H1 (cell line): ENCODE measurements at regions not wholly inside any gene's neighbourhood (a gene's known extent, or its start where the extent isn't known, plus 50 kb on each side); places are given as distances from the start of the nearest gene placed in this dataset.

Source experiments
- CTCF ChIA-PET: fragments of 300-600 bp; sonication (Branson Sonifier 250); formaldehyde crosslinking; loops from one replicate; lab custom pipeline; 2021; ENCODE audit not compliant: partially characterized antibody; lab: Charles Lee
- POLR2A ChIA-PET: fragments of 300-600 bp; sonication (Branson Sonifier 250); formaldehyde crosslinking; loops from one replicate; lab custom pipeline; 2021; ENCODE audit warnings: inconsistent platforms; ENCODE audit not compliant: partially characterized antibody; lab: Charles Lee
- DNase-seq, 2 experiments: peaks; one replicate each; pipeline versions ENCODE4 v3.0.0 to v3.0.0-alpha.2; 2010 to 2022; ENCODE audit warnings: low spot score in 2 of 2, low read depth in 1 of 2, mixed read lengths in 1 of 2
- FAIRE-seq: peaks from 2 replicates; lab custom pipeline; 2011; peaks lifted over from hg19 to GRCh38; lab: Jason Lieb, UNC
- H2AFZ ChIP-seq: 2 replicates; pipeline ENCODE4 v1.8.1; 2012; ENCODE audit warnings: low read length, inconsistent platforms
- H2AK5ac ChIP-seq: 2 replicates; pipeline ENCODE4 v1.6.1; 2013; ENCODE audit warnings: low read depth, low read length
- H2BK120ac ChIP-seq: replicated peaks from 2 replicates; pipeline ENCODE3; 2013; ENCODE audit warnings: low read depth, low read length, inconsistent platforms
- H2BK12ac ChIP-seq: 2 replicates; pipeline ENCODE4 v1.6.1; 2013; ENCODE audit warnings: low read depth, low read length
- H2BK15ac ChIP-seq: 2 replicates; pipeline ENCODE4 v1.6.1; 2013; ENCODE audit warnings: low read length
- H2BK20ac ChIP-seq: 2 replicates; pipeline ENCODE4 v1.6.1; 2013; ENCODE audit warnings: low read length
- H2BK5ac ChIP-seq: 2 replicates; pipeline ENCODE4 v1.6.1; 2013; ENCODE audit warnings: low read depth, low read length
- H3K14ac ChIP-seq: 2 replicates; pipeline ENCODE4 v1.6.1; 2013; ENCODE audit warnings: inconsistent platforms; ENCODE audit not compliant: insufficient read length
- H3K18ac ChIP-seq: 2 replicates; pipeline ENCODE4 v1.6.1; 2013; ENCODE audit warnings: low read length; ENCODE audit errors: extremely low read depth
- H3K23ac ChIP-seq: 2 replicates; pipeline ENCODE4 v1.6.1; 2013; ENCODE audit warnings: inconsistent platforms; ENCODE audit not compliant: insufficient read length
- H3K23me2 ChIP-seq: 2 replicates; pipeline ENCODE4 v1.6.1; 2013; ENCODE audit warnings: low read depth, low read length
- H3K27ac ChIP-seq: 2 replicates; pipeline ENCODE4 v1.6.1; 2011; ENCODE audit warnings: low read depth, low read length, inconsistent platforms
- H3K27me3 ChIP-seq, 4 experiments: replicated peaks in 1 of 4; 1 replicate in 1 of 4; 2 replicates in 3 of 4; pipeline versions ENCODE4 v1.6.1 to v1.8.1; 2011 to 2013; ENCODE audit warnings: low read length in 3 of 4, mild to moderate bottlenecking in 3 of 4, inconsistent platforms in 2 of 4, mixed read lengths in 2 of 4, moderate library complexity in 1 of 4; ENCODE audit not compliant: control insufficient read depth in 3 of 4, insufficient read depth in 3 of 4; ENCODE audit errors: extremely low read depth in 1 of 4
- H3K36me3 ChIP-seq, 4 experiments: 2 replicates each; pipeline versions ENCODE4 v1.6.1 to v1.8.1; 2011 to 2013; ENCODE audit warnings: mild to moderate bottlenecking in 4 of 4, low read length in 3 of 4, moderate library complexity in 2 of 4, control low read depth in 1 of 4, inconsistent platforms in 1 of 4; ENCODE audit not compliant: insufficient read depth in 4 of 4, control insufficient read depth in 2 of 4
- H3K4ac ChIP-seq: replicated peaks from 2 replicates; pipeline ENCODE3; 2013; ENCODE audit warnings: low read length, low read depth, mixed read lengths, inconsistent platforms; ENCODE audit not compliant: insufficient read length
- H3K4me1 ChIP-seq, 4 experiments: replicated peaks in 1 of 4; 1 replicate in 1 of 4; 2 replicates in 3 of 4; pipeline versions ENCODE4 v1.6.1 to v1.8.1; 2011 to 2013; ENCODE audit warnings: low read length in 3 of 4, inconsistent platforms in 2 of 4, mixed read lengths in 1 of 4; ENCODE audit not compliant: insufficient read depth in 4 of 4, control insufficient read depth in 3 of 4
- H3K4me2 ChIP-seq, 2 experiments: 2 replicates each; pipeline versions ENCODE4 v1.6.1 to v1.8.1; 2011 to 2013; ENCODE audit warnings: low read depth in 2 of 2, low read length in 2 of 2, control low read depth in 1 of 2, inconsistent platforms in 1 of 2, mild to moderate bottlenecking in 1 of 2; ENCODE audit not compliant: insufficient read depth in 1 of 2
- H3K4me3 ChIP-seq, 4 experiments: fragments of 200-600, 300-600 bp in 1 of 4; sonication (generic), shearing (Covaris generic), sonication (Bioruptor Twin) in 1 of 4; 2 replicates each; pipeline versions ENCODE4 v1.5.1 to v1.8.1; 2011 to 2016; ENCODE audit warnings: low read length in 4 of 4, low read depth in 3 of 4, control low read depth in 2 of 4, inconsistent platforms in 2 of 4, mild to moderate bottlenecking in 2 of 4, mixed read lengths in 1 of 4, moderate library complexity in 1 of 4; ENCODE audit not compliant: insufficient read depth in 2 of 4; ENCODE audit errors: extremely low read depth in 1 of 4
- H3K56ac ChIP-seq: replicated peaks from 2 replicates; pipeline ENCODE3; 2013; ENCODE audit warnings: low read depth, mild to moderate bottlenecking, mixed read lengths, low read length, inconsistent platforms; ENCODE audit not compliant: insufficient read length
- H3K79me1 ChIP-seq: 2 replicates; pipeline ENCODE4 v1.6.1; 2013; ENCODE audit warnings: low read depth, low read length, control low read depth
- H3K79me2 ChIP-seq, 2 experiments: 2 replicates each; pipeline versions ENCODE4 v1.6.1 to v1.8.1; 2012 to 2013; ENCODE audit warnings: low read length in 2 of 2, mild to moderate bottlenecking in 2 of 2, inconsistent platforms in 1 of 2; ENCODE audit not compliant: insufficient read depth in 2 of 2, control insufficient read depth in 1 of 2
- H3K9ac ChIP-seq, 4 experiments: replicated peaks in 1 of 4; 1 replicate in 1 of 4; 2 replicates in 3 of 4; pipeline versions ENCODE4 v1.6.1 to v1.8.1; 2011 to 2013; ENCODE audit warnings: low read depth in 3 of 4, low read length in 3 of 4, control low read depth in 2 of 4, mild to moderate bottlenecking in 2 of 4, moderate library complexity in 2 of 4, inconsistent platforms in 1 of 4; ENCODE audit errors: extremely low read depth in 1 of 4
- H3K9me3 ChIP-seq, 2 experiments: 2 replicates each; pipeline versions ENCODE4 v1.6.1 to v1.8.1; 2012 to 2013; ENCODE audit warnings: mild to moderate bottlenecking in 2 of 2, moderate library complexity in 2 of 2, control low read depth in 1 of 2, inconsistent platforms in 1 of 2, low read depth in 1 of 2, low read length in 1 of 2, mixed read lengths in 1 of 2; ENCODE audit not compliant: insufficient read depth in 2 of 2
- H4K20me1 ChIP-seq, 2 experiments: replicated peaks in 1 of 2; 2 replicates each; pipeline versions ENCODE3 to v1.8.1; 2011 to 2013; ENCODE audit warnings: inconsistent platforms in 2 of 2, low read length in 2 of 2, mild to moderate bottlenecking in 1 of 2; ENCODE audit not compliant: insufficient read depth in 2 of 2, control insufficient read depth in 1 of 2
- H4K5ac ChIP-seq: 2 replicates; pipeline ENCODE4 v1.6.1; 2013; ENCODE audit warnings: low read length, low read depth, mixed read lengths, inconsistent platforms; ENCODE audit not compliant: insufficient read length
- H4K8ac ChIP-seq: 2 replicates; pipeline ENCODE4 v1.8.0; 2013; ENCODE audit warnings: mild to moderate bottlenecking, moderate library complexity, low read length, inconsistent platforms; ENCODE audit not compliant: insufficient read depth; ENCODE audit errors: extremely low read depth
- H4K91ac ChIP-seq: replicated peaks from 2 replicates; pipeline ENCODE3; 2013; ENCODE audit warnings: low read length, mixed read lengths, inconsistent platforms; ENCODE audit not compliant: insufficient read length
- ASH2L ChIP-seq: fragments of 200-600, 300-600 bp; sonication (generic); IDR thresholded peaks from one replicate; pipeline ENCODE4 v1.7.1; 2017; ENCODE audit warnings: low read length
- BCL11A ChIP-seq, 2 experiments: IDR thresholded peaks; one replicate each; pipeline ENCODE4 v1.6.1; 2011; ENCODE audit warnings: low read depth in 2 of 2, low read length in 2 of 2, mild to moderate bottlenecking in 2 of 2
- CBX5 ChIP-seq: fragments of 300-800, 300-1000 bp; sonication (generic); IDR thresholded peaks from 2 replicates; pipeline ENCODE4 v1.7.1; 2016; ENCODE audit warnings: antibody characterized with exemption, low read length, low read depth
- CHD1 ChIP-seq: IDR thresholded peaks from 2 replicates; pipeline ENCODE4 v1.6.1; 2012; ENCODE audit warnings: low read depth, low read length, improper control_type of control experiment
- NANOG ChIP-seq: IDR thresholded peaks from 2 replicates; pipeline ENCODE4 v1.6.1; 2011; ENCODE audit warnings: low read length, low read depth, mild to moderate bottlenecking, inconsistent platforms; ENCODE audit not compliant: insufficient read depth, poor library complexity, severe bottlenecking
- POLR2AphosphoS5 ChIP-seq: IDR thresholded peaks from 2 replicates; pipeline ENCODE4 v1.6.1; 2011; ENCODE audit warnings: low read depth, low read length
- SIN3A ChIP-seq, 2 experiments: IDR thresholded peaks in 1 of 2; conservative IDR thresholded peaks in 1 of 2; 2 replicates each; pipeline ENCODE4 v1.6.1; 2011 to 2012; ENCODE audit warnings: low read length in 2 of 2, improper control_type of control experiment in 1 of 2, low read depth in 1 of 2, mild to moderate bottlenecking in 1 of 2
- SUZ12 ChIP-seq: fragments of 200-600 bp; sonication (generic); IDR thresholded peaks from 2 replicates; pipeline ENCODE4 v1.6.1; 2012; ENCODE audit warnings: mild to moderate bottlenecking, inconsistent platforms, low read length, moderate library complexity, mixed read lengths
- TBP ChIP-seq: IDR thresholded peaks from 2 replicates; pipeline ENCODE4 v1.6.1; 2011; ENCODE audit warnings: low read depth, low read length, improper control_type of control experiment
- TCF12 ChIP-seq: IDR thresholded peaks from 2 replicates; pipeline ENCODE4 v1.6.1; 2011; ENCODE audit warnings: low read depth, mild to moderate bottlenecking, low read length
- TEAD4 ChIP-seq: IDR thresholded peaks from 2 replicates; pipeline ENCODE4 v1.6.1; 2012; ENCODE audit warnings: low read depth, low read length, inconsistent platforms, mixed read lengths
- WGBS, 2 experiments: shearing (Covaris generic) in 1 of 2; methylation state at CpG; one replicate each; pipeline versions ENCODE4 v1.1.6 to v1.1.7; 2013 to 2015; ENCODE audit warnings: low lambda C conversion rate in 2 of 2, mixed read lengths in 2 of 2, inconsistent platforms in 1 of 2, low coverage in 1 of 2, missing lambda C conversion rate in 1 of 2; ENCODE audit not compliant: insufficient replicate concordance in 2 of 2, insufficient coverage in 1 of 2, insufficient read length in 1 of 2; ENCODE audit errors: extremely low coverage in 1 of 2, missing lambda C conversion rate in 1 of 2; 5-methylcytosine and 5-hydroxymethylcytosine counted together
- TF ChIP-seq, protein P1 (sequence below): IDR thresholded peaks from 2 replicates; pipeline ENCODE4 v1.6.1; 2011; ENCODE audit warnings: low read depth, mild to moderate bottlenecking, low read length; ENCODE audit not compliant: insufficient read depth
- TF ChIP-seq, protein P2 (sequence below): IDR thresholded peaks from 2 replicates; pipeline ENCODE4 v1.6.1; 2012; ENCODE audit warnings: inconsistent platforms
- TF ChIP-seq, protein P3 (sequence below): IDR thresholded peaks from 2 replicates; pipeline ENCODE4 v1.6.1; 2012; ENCODE audit warnings: inconsistent platforms

DNA sequence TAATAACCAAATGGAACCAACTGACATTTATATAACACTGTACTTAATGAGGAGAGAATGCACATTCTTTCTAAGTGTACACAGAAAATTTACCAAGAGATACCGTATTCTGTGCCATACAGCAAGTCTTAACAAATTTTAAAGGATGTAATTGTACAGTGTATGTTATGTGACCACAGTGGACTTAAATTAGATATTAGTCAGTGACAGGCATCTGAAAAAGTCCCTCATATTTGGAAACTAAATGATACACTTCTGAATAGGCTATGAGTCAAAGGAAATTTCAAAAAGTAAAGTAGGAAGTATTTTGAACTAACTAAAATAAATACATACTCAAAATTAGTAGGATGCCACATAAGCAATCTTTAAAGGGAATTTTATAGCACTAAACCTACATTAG lies 59.6 kb upstream of the P3H2 start:
- Histone ChIP-seq H3K9ac (no peak overlapping the region), H2AFZ (no peak overlapping the region), H2BK5ac (no peak overlapping the region), H3K27ac (no peak overlapping the region), H3K4me3 (no peak overlapping the region), H2BK15ac (no peak overlapping the region), H3K4me1 (peaks cover 0 to 6% (median 2%) of the 10 kb centered on the region in 4 experiments; a peak in 2 of 7 replicates), H2BK12ac (no peak overlapping the region), H3K14ac (no peak overlapping the region), H4K5ac (no peak overlapping the region), H2BK20ac (no peak overlapping the region), H2AK5ac (no peak overlapping the region), H4K91ac (no peak overlapping the region), H2BK120ac (no peak overlapping the region), H3K23ac (no peak overlapping the region), H3K36me3 (no peaks in the 10 kb centered on the region), H4K8ac (no peak overlapping the region), H3K18ac (no peak overlapping the region), H3K23me2 (no peaks in the 10 kb centered on the region), H3K27me3 (no peaks in the 10 kb centered on the region), H3K4ac (no peak overlapping the region), H3K79me1 (no peaks in the 10 kb centered on the region), H3K4me2 (no peak overlapping the region), H3K56ac (no peak overlapping the region), H3K79me2 (no peaks in the 10 kb centered on the region), H3K9me3 (peaks cover 0 to 8% of the 10 kb centered on the region in 2 experiments; a peak in 1 of 4 replicates), H4K20me1 (no peaks in the 10 kb centered on the region)
- CTCF ChIA-PET, result interaction anchor here (1.1 to 1.2 kb wide), 2 partner anchors 16 to 110 kb away, joined by 3 read pairs; no protein-coding TSS in a partner anchor
- WGBS, 2 experiments, result 86% methylated on average over 1 of the region's 1 CpG; no CpG with 5 or more reads in 1 of the 2 experiments
- POLR2A ChIA-PET, result no interaction called here
- no peak for FAIRE-seq
- DNase-seq, result no peak
- TF ChIP-seq TBP, result no peak
- TF ChIP-seq, protein P1, sequence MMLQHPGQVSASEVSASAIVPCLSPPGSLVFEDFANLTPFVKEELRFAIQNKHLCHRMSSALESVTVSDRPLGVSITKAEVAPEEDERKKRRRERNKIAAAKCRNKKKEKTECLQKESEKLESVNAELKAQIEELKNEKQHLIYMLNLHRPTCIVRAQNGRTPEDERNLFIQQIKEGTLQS, result no peak
- no peak for TF ChIP-seq TEAD4
- TF ChIP-seq CHD1, result no peak
- TF ChIP-seq SIN3A (conservative IDR thresholded peaks at IDR 0.05 in 1 of 2, IDR thresholded peaks at IDR 0.05 in 1 of 2; ENCODE audit: low read depth in 1 of 2, low read length in 2 of 2), result no peak
- TF ChIP-seq POLR2AphosphoS5, result no peak
- TF ChIP-seq CBX5, result no peak
- TF ChIP-seq, protein P2, sequence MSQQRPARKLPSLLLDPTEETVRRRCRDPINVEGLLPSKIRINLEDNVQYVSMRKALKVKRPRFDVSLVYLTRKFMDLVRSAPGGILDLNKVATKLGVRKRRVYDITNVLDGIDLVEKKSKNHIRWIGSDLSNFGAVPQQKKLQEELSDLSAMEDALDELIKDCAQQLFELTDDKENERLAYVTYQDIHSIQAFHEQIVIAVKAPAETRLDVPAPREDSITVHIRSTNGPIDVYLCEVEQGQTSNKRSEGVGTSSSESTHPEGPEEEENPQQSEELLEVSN, result no peak
- no peak for TF ChIP-seq ASH2L
- TF ChIP-seq SUZ12, result no peak
- TF ChIP-seq NANOG, result no peak
- no peak for TF ChIP-seq BCL11A (IDR thresholded peaks at IDR 0.05; ENCODE audit: low read depth in 2 of 2, low read length in 2 of 2)
- TF ChIP-seq TCF12, result no peak
- TF ChIP-seq, protein P3, sequence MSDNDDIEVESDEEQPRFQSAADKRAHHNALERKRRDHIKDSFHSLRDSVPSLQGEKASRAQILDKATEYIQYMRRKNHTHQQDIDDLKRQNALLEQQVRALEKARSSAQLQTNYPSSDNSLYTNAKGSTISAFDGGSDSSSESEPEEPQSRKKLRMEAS, result no peak
